ENCODE measurements at regions not wholly inside any gene's neighbourhood (a gene's known extent, or its start where the extent isn't known, plus 50 kb on each side); places are given as distances from the start of the nearest gene placed in this dataset.
A peak's percentile ranks its signal among the peaks of the same experiment; 100 is the strongest.

GRCh38 chr9:99441829-99442228 lies 219.7 kb downstream of the SEC61B start:
- DNase-seq: no peak

- DNase-seq: peak; percentile 98
Measured at GRCh38 chr9:99445371-99445891, 223.3 kb downstream of the SEC61B start.

- DNase-seq: no peak
Measured at GRCh38 chr9:99445920-99446319, 223.8 kb downstream of the SEC61B start.

GRCh38 chr9:99447951-99448350 lies 225.9 kb downstream of the SEC61B start:
- DNase-seq: no peak

- DNase-seq: peak; percentile 37
Measured at GRCh38 chr9:99449726-99450125, 227.6 kb downstream of the SEC61B start.

- peak; percentile 22 for DNase-seq
Measured at GRCh38 chr9:99451112-99451606, 229.1 kb downstream of the SEC61B start.

GRCh38 chr9:99457406-99457805 lies 235.3 kb downstream of the SEC61B start:
- no peak for DNase-seq

GRCh38 chr9:99457981-99458380 lies 235.9 kb downstream of the SEC61B start:
- no peak for DNase-seq

- DNase-seq: no peak
Measured at GRCh38 chr9:99459919-99460318, 237.8 kb downstream of the SEC61B start.

GRCh38 chr9:99463131-99463530 lies 241.0 kb downstream of the SEC61B start:
- no peak for DNase-seq

GRCh38 chr9:99464568-99464967 lies 242.5 kb downstream of the SEC61B start:
- DNase-seq: no peak

GRCh38 chr9:99465231-99465907 lies 243.3 kb downstream of the SEC61B start:
- peak; percentile 86 for DNase-seq

GRCh38 chr9:99466104-99466503 lies 244.0 kb downstream of the SEC61B start:
- DNase-seq: no peak

GRCh38 chr9:99466781-99467180 lies 244.7 kb downstream of the SEC61B start:
- DNase-seq: no peak

- no peak for DNase-seq
Measured at GRCh38 chr9:99471033-99471432, 249.0 kb downstream of the SEC61B start.

GRCh38 chr9:99472240-99472915 lies 250.3 kb downstream of the SEC61B start:
- DNase-seq: no peak

- no peak for DNase-seq
Measured at GRCh38 chr9:99472916-99473245, 250.8 kb downstream of the SEC61B start.

GRCh38 chr9:99474186-99474585 lies 252.1 kb downstream of the SEC61B start:
- no peak for DNase-seq

- no peak for DNase-seq
Measured at GRCh38 chr9:99475401-99476065, 253.5 kb downstream of the SEC61B start.

- DNase-seq: peak; percentile 23
Measured at GRCh38 chr9:99478469-99479027, 256.5 kb downstream of the SEC61B start.

GRCh38 chr9:99479929-99480328 lies 257.8 kb downstream of the SEC61B start:
- DNase-seq: no peak

- peak; percentile 85 for DNase-seq
Measured at GRCh38 chr9:99485459-99485858, 263.4 kb downstream of the SEC61B start.

- DNase-seq: no peak
Measured at GRCh38 chr9:99486684-99487083, 264.6 kb downstream of the SEC61B start.

All from fibroblast of skin of abdomen (primary cell).